ENCODE measurements at regions not wholly inside any gene's neighbourhood (a gene's known extent, or its start where the extent isn't known, plus 50 kb on each side); places are given as distances from the start of the nearest gene placed in this dataset.
"Not testable (repeated sequence)": the region's sequence is repeated elsewhere in the genome, so short reads cannot be mapped to it uniquely, and the experiment has no call there.

DNA sequence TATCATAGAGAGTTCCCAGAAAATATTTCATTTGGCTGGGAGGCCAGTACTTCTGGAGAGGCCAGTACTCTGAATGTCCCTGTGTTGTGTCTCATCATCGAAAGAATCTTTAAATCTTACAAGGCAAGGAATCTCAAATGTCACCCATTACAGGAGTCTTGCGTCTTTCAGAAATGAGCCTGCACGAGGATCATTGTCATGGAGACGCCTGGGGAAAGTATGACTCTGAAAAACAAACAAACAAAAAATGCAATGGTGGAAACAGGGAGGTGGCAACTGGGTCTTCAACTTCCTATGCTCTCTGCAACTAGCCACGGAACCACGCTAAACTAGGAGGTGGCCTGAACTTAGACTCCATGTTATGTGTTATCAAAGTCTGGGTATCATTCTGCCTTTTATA lies 804.6 kb downstream of the EPHA3 start:
- Mint-ChIP-seq H3K4me1 (ENCODE audit: unreplicated experiment) (no peaks in the 10 kb centered on the region), H3K4me3 (ENCODE audit: unreplicated experiment) (no peak overlapping the region), H3K27me3 (ENCODE audit: unreplicated experiment) (peaks cover 6% of the 10 kb centered on the region), H3K27ac (ENCODE audit: unreplicated experiment) (no peak overlapping the region), H3K9me3 (ENCODE audit: unreplicated experiment) (peaks cover 8% of the 10 kb centered on the region), H3K36me3 (ENCODE audit: unreplicated experiment) (no peaks in the 10 kb centered on the region)
- DNase-seq (ENCODE audit: extremely low spot score, unreplicated experiment) = no peak
- TF ChIP-seq, protein P1, sequence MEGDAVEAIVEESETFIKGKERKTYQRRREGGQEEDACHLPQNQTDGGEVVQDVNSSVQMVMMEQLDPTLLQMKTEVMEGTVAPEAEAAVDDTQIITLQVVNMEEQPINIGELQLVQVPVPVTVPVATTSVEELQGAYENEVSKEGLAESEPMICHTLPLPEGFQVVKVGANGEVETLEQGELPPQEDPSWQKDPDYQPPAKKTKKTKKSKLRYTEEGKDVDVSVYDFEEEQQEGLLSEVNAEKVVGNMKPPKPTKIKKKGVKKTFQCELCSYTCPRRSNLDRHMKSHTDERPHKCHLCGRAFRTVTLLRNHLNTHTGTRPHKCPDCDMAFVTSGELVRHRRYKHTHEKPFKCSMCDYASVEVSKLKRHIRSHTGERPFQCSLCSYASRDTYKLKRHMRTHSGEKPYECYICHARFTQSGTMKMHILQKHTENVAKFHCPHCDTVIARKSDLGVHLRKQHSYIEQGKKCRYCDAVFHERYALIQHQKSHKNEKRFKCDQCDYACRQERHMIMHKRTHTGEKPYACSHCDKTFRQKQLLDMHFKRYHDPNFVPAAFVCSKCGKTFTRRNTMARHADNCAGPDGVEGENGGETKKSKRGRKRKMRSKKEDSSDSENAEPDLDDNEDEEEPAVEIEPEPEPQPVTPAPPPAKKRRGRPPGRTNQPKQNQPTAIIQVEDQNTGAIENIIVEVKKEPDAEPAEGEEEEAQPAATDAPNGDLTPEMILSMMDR (IDR thresholded peaks at IDR 0.05) = no peak

DNA sequence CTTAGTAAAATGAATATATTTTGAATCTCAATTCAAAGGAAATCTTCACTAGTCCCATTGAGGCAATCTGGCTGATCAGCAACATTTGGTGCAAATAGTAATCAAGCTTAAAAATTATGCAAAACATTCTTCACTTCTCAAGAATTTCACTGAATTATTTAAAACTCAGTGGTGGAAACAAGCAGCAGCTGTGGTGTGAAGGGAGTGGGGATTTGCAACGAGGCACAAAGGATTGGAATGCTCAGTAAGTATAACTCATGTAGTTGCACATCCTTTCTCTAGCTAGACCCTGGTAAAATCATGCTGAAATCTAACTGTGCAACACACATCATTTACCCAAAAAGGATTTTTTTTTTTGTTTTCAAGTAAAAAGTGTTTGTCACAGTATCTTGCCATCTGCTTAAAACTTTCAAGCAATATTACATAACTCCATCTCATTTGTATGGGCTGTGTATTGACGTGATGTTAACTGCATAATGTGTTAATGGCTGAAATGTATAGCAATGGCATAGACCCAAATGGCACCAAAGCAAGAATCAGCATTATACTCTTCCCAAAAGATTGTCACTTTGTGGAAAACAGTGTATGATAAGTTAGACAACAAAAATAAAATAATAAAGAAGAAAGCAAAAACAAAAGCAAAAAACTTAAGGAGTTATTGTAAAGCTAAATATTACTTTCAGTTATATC lies 816.6 kb downstream of the EPHA3 start:
- no peaks in the 10 kb centered on the region for H3K36me3 Mint-ChIP-seq (ENCODE audit: unreplicated experiment)
- H3K4me1 Mint-ChIP-seq (ENCODE audit: unreplicated experiment) = peaks cover 8% of the 10 kb centered on the region

DNA sequence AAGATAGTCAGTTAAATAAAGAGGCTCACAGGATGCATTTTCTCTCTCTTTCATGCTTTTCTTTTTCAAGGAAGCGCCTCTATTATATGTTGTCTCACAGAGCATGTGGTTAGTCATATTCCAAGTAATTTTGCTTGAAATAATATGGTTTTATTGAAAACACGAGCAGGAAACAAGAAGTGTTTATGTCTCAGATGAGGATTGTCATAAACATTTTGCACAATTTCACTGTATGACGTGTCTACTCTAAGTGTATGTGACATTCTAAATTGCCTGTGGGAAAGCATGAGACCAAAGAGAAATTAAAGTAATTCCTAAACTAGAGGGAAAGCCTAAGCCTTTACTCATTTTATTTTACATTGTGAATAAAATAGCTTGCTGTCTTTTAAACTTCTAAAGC lies 818.6 kb downstream of the EPHA3 start:
- Mint-ChIP-seq H3K4me1 (ENCODE audit: unreplicated experiment) (peaks cover 8% of the 10 kb centered on the region), H3K27ac (ENCODE audit: unreplicated experiment) (peak overlapping the region; percentile 39), H3K36me3 (ENCODE audit: unreplicated experiment) (no peaks in the 10 kb centered on the region), H3K9me3 (ENCODE audit: unreplicated experiment) (peaks cover 5% of the 10 kb centered on the region), H3K4me3 (ENCODE audit: unreplicated experiment) (no peak overlapping the region), H3K27me3 (ENCODE audit: unreplicated experiment) (peaks cover 2% of the 10 kb centered on the region)
- TF ChIP-seq, protein P1 (IDR thresholded peaks at IDR 0.05) = no peak
- DNase-seq (ENCODE audit: extremely low spot score, unreplicated experiment) = no peak

More for the DNA sequence above, 816.6 kb downstream of the EPHA3 start:
- H3K27ac Mint-ChIP-seq (ENCODE audit: unreplicated experiment) = no peak overlapping the region
- TF ChIP-seq, protein P1 (IDR thresholded peaks at IDR 0.05) = no peak
- H3K9me3 Mint-ChIP-seq (ENCODE audit: unreplicated experiment) = peaks cover 5% of the 10 kb centered on the region
- no peak for DNase-seq (ENCODE audit: extremely low spot score, unreplicated experiment)
- H3K4me3 Mint-ChIP-seq (ENCODE audit: unreplicated experiment) = no peak overlapping the region
- H3K27me3 Mint-ChIP-seq (ENCODE audit: unreplicated experiment) = peaks cover 2% of the 10 kb centered on the region

DNA sequence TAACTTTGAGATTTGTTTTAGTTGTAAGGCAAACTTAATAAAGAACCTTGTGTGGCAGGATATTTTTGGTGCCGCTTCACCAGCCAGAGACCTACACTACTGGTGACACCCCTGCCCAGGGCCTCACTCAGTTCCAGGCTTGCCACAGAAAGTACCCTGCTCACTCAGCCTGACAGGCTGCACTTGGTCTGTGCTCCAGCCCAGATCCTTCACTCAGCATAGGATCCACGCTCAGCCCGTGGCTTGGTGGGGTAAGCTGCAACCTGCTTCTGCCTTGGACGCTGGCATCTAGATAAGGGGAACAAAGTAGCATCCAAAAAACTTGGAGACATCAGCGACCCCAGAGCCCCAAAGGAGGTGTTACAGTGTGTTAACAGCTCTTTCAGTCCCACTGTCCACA lies 825.5 kb downstream of the EPHA3 start:
- Mint-ChIP-seq H3K27ac (ENCODE audit: unreplicated experiment) (no peak overlapping the region), H3K36me3 (ENCODE audit: unreplicated experiment) (no peaks in the 10 kb centered on the region), H3K4me1 (ENCODE audit: unreplicated experiment) (peaks cover 8% of the 10 kb centered on the region), H3K9me3 (ENCODE audit: unreplicated experiment) (no peaks in the 10 kb centered on the region), H3K4me3 (ENCODE audit: unreplicated experiment) (no peak overlapping the region), H3K27me3 (ENCODE audit: unreplicated experiment) (peaks cover 2% of the 10 kb centered on the region)
- DNase-seq (ENCODE audit: extremely low spot score, unreplicated experiment) = no peak
- TF ChIP-seq, protein P1 (IDR thresholded peaks at IDR 0.05) = no peak

DNA sequence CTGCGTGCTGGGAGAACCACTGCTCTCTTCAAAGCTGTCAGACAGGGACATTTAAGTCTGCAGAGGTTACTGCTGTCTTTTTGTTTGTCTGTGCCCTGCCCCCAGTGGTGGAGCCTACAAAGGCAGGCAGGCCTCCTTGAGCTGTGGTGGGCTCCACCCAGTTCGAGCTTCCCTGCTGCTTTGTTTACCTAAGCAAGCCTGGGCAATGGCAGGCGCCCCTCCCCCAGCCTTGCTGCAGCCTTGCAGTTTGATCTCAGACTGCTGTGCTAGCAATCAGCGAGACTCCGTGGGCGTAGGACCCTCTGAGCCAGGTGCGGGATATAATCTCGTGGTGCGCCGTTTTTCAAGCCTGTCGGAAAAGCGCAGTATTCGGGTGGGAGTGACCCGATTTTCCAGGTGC lies 837.0 kb downstream of the EPHA3 start:
- TF ChIP-seq, protein P1 (IDR thresholded peaks at IDR 0.05) = peak; percentile 9
- not testable (repeated sequence) for H3K36me3 Mint-ChIP-seq (ENCODE audit: unreplicated experiment); H3K27ac Mint-ChIP-seq (ENCODE audit: unreplicated experiment); H3K4me3 Mint-ChIP-seq (ENCODE audit: unreplicated experiment); H3K27me3 Mint-ChIP-seq (ENCODE audit: unreplicated experiment); DNase-seq (ENCODE audit: extremely low spot score, unreplicated experiment); H3K9me3 Mint-ChIP-seq (ENCODE audit: unreplicated experiment)
- H3K4me1 Mint-ChIP-seq (ENCODE audit: unreplicated experiment) = peaks cover 19% of the 10 kb centered on the region
